HEK293T (cell line): ENCODE measurements at regions not wholly inside any gene's neighbourhood (a gene's known extent, or its start where the extent isn't known, plus 50 kb on each side); places are given as distances from the start of the nearest gene placed in this dataset.

Source experiments
- CTCF ChIA-PET: fragments of 350-600 bp; formaldehyde crosslinking; extraction: SDS; loops from one replicate; lab custom pipeline; 2021; ENCODE audit warnings: antibody characterized with exemption, inconsistent platforms; lab: Yijun Ruan, JAX
- POLR2A ChIA-PET: fragments of 350-600 bp; formaldehyde crosslinking; extraction: SDS; loops from one replicate; lab custom pipeline; 2020; ENCODE audit warnings: antibody characterized with exemption, inconsistent platforms; lab: Yijun Ruan, JAX
- DNase-seq: peaks from one replicate; pipeline ENCODE4 v3.0.0; 2012; ENCODE audit warnings: mixed read lengths; ENCODE audit errors: extremely low spot score
- ARNT ChIP-seq: fragments of 450-650 bp; IDR thresholded peaks from 2 replicates; pipeline ENCODE4 v1.6.1; 2017; ENCODE audit warnings: mild to moderate bottlenecking
- BHLHE40 ChIP-seq: fragments of 450-650 bp; IDR thresholded peaks from 2 replicates; pipeline ENCODE4 v1.6.1; 2016; ENCODE audit warnings: mild to moderate bottlenecking, moderate library complexity, borderline replicate concordance
- CTBP1 ChIP-seq: fragments of 450-650 bp; IDR thresholded peaks from 2 replicates; pipeline ENCODE4 v1.6.1; 2016; ENCODE audit warnings: borderline replicate concordance
- ELF4 ChIP-seq: fragments of 450-650 bp; IDR thresholded peaks from 2 replicates; pipeline ENCODE4 v1.6.1; 2017; ENCODE audit warnings: antibody characterized with exemption
- FOXA1 ChIP-seq: fragments of 450-650 bp; IDR thresholded peaks from 2 replicates; pipeline ENCODE4 v1.6.1; 2016; ENCODE audit warnings: mild to moderate bottlenecking
- FOXK2 ChIP-seq: fragments of 450-650 bp; IDR thresholded peaks from 2 replicates; pipeline ENCODE4 v1.6.1; 2016; ENCODE audit warnings: mild to moderate bottlenecking
- FOXM1 ChIP-seq: fragments of 450-650 bp; IDR thresholded peaks from 2 replicates; pipeline ENCODE4 v1.6.1; 2017; ENCODE audit warnings: mild to moderate bottlenecking, borderline replicate concordance
- HDGF ChIP-seq: fragments of 450-650 bp; IDR thresholded peaks from 2 replicates; pipeline ENCODE4 v1.6.1; 2017; ENCODE audit warnings: antibody characterized with exemption, borderline replicate concordance
- L3MBTL2 ChIP-seq: fragments of 450-650 bp; conservative IDR thresholded peaks from 2 replicates; pipeline ENCODE4 v1.6.1; 2016; ENCODE audit warnings: mild to moderate bottlenecking
- LEF1 ChIP-seq: fragments of 450-650 bp; IDR thresholded peaks from 2 replicates; pipeline ENCODE4 v1.6.1; 2017; ENCODE audit warnings: mild to moderate bottlenecking, borderline replicate concordance
- NFRKB ChIP-seq: fragments of 450-650 bp; IDR thresholded peaks from 2 replicates; pipeline ENCODE4 v1.6.1; 2016; ENCODE audit warnings: mild to moderate bottlenecking, moderate library complexity
- PKNOX1 ChIP-seq: fragments of 450-650 bp; IDR thresholded peaks from 2 replicates; pipeline ENCODE4 v1.6.1; 2016
- SP1 ChIP-seq: fragments of 450-650 bp; IDR thresholded peaks from 2 replicates; pipeline ENCODE4 v1.6.1; 2017
- SUZ12 ChIP-seq: fragments of 450-650 bp; IDR thresholded peaks from 2 replicates; pipeline ENCODE4 v1.6.1; 2016; ENCODE audit warnings: mild to moderate bottlenecking
- TARDBP ChIP-seq: fragments of 450-650 bp; IDR thresholded peaks from 2 replicates; pipeline ENCODE4 v1.6.1; 2016
- ZNF384 ChIP-seq: fragments of 450-650 bp; IDR thresholded peaks from 2 replicates; pipeline ENCODE4 v1.6.1; 2016

DNA sequence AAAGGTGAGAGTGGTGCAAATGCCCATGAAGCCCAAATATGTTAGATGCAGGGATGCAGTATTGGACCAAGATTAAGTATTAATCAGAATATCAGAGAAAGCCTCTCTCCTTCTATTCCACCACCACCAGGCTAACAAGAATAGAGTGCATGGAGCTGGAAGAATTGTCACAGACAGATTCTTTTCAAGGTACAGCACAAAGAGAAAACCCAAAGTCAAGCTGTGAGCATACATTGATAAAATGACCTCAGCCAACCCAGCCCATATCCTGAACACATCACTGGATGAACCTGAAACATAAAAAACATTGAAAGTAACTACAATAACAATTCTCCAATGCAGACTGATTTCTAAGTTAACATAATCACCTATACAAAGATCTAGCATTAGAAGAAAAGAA is 445.7 kb upstream of the NETO1 start:
- DNase-seq, result no peak
- TF ChIP-seq BHLHE40, result no peak
- no peak for TF ChIP-seq FOXM1
- no peak for TF ChIP-seq SP1
- TF ChIP-seq FOXA1, result no peak
- no peak for TF ChIP-seq ELF4
- TF ChIP-seq LEF1, result no peak
- no peak for TF ChIP-seq FOXK2
- CTCF ChIA-PET, result no interaction called here
- POLR2A ChIA-PET, result no interaction called here

DNA sequence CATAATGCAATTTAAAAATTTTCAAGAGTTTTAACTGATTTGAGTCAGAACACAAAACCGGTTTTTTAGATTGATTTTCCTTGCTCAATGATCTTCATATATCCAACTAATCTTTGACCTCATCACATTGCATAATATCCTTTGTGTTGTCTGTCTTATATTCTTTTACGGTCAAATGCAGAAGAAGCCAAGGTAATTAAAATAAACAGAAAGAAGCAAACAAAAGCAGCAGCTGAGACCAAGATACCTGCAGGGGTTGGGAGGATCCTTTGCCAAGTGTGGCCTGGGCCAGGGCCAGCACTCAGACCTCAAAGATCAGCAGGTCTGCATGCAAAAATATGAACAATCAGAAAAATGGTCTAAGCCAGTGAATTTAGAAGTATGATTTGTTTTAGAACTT is 428.9 kb upstream of the NETO1 start:
- CTCF ChIA-PET, result no interaction called here
- POLR2A ChIA-PET, result no interaction called here
- no peak for DNase-seq
- TF ChIP-seq FOXA1, result no peak
- no peak for TF ChIP-seq ARNT
- TF ChIP-seq NFRKB, result no peak
- TF ChIP-seq FOXK2, result no peak
- no peak for TF ChIP-seq PKNOX1
- TF ChIP-seq ELF4, result no peak
- TF ChIP-seq CTBP1, result no peak
- TF ChIP-seq LEF1, result no peak
- TF ChIP-seq HDGF, result no peak
- no peak for TF ChIP-seq L3MBTL2
- no peak for TF ChIP-seq SP1
- TF ChIP-seq FOXM1, result no peak
- no peak for TF ChIP-seq SUZ12
- TF ChIP-seq TARDBP, result no peak

DNA sequence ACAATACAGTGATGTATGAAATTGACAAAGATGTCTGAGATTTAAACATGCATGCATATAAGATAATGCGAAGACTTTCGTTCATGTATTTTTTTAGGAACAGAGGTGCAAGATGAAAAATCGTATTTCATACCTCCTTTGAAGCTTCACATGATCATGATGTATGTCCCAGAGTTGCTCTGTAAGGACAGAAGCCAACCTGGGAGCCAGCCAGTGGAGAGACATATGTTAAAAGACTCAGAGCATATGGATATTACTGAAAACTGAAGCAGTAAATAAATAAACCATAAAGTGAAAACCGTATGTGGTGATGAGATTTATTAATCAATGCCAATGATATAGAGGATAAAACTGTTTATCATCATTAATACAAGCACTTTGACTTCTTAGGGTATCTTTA is 424.4 kb upstream of the NETO1 start:
- no peak for DNase-seq
- POLR2A ChIA-PET, result no interaction called here
- CTCF ChIA-PET, result no interaction called here
- TF ChIP-seq SP1 (no peak), ZNF384 (no peak), FOXA1 (no peak), ELF4 (no peak), LEF1 (no peak), ARNT (no peak), PKNOX1 (no peak), BHLHE40 (no peak), L3MBTL2 (no peak), FOXM1 (no peak), SUZ12 (no peak), TARDBP (no peak), CTBP1 (no peak), NFRKB (no peak), HDGF (no peak), FOXK2 (no peak)

DNA sequence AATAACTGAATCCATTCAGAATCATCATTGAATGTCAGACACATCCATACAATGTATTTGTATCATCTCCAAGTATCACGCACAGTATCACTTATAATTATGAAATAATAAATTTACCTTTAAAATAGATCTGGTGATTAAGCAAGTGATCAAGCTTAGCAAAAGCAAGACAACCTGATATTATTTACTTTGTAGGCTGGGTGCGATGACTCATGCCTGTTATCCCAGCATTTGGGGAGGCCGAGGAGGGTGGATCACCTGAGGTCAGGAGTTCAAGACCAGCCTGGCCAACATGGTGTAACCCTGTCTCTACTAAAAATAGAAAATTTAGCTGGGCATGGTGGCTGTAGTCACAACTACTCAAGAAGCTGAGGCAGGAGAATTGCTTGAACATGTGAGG is 421.0 kb upstream of the NETO1 start:
- POLR2A ChIA-PET, result no interaction called here
- no peak for TF ChIP-seq LEF1
- no peak for TF ChIP-seq NFRKB
- TF ChIP-seq TARDBP, result no peak
- no peak for DNase-seq
- CTCF ChIA-PET, result no interaction called here

GRCh38 chr18:73286584-73286983 is 418.8 kb upstream of the NETO1 start:
- ChIA-PET CTCF (no interaction called here), POLR2A (no interaction called here)
- no peak for DNase-seq
- TF ChIP-seq ELF4, result no peak
- TF ChIP-seq FOXM1, result no peak
- TF ChIP-seq FOXK2, result no peak
- no peak for TF ChIP-seq ZNF384
- TF ChIP-seq PKNOX1, result no peak
- no peak for TF ChIP-seq L3MBTL2
- TF ChIP-seq SP1, result no peak
- TF ChIP-seq HDGF, result no peak
- TF ChIP-seq ARNT, result no peak
- TF ChIP-seq NFRKB, result no peak
- no peak for TF ChIP-seq FOXA1
- TF ChIP-seq SUZ12, result no peak
- no peak for TF ChIP-seq BHLHE40
- no peak for TF ChIP-seq LEF1
- TF ChIP-seq CTBP1, result no peak
- TF ChIP-seq TARDBP, result no peak

DNA sequence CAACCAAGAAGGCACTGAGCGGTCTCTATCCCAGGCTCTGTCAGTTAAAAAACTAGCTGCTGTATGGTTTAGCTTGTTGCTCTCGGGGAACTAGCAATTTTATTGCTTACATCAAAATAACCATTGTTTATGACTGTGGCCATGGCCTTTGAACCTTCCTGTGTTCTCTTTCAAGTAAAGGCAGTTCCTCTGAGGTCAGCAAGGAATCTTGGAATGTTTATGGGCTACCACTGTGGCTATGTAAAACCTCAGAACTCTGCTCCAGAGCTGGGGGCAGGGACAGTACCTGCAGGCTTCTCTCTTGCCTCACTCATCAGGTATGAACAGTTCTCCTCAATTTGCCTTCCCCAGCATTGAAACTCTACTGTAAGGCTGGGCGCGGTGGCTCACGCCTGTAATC is 416.0 kb upstream of the NETO1 start:
- ChIA-PET POLR2A (no interaction called here), CTCF (no interaction called here)
- no peak for TF ChIP-seq PKNOX1

GRCh38 chr18:73283032-73283431 is 415.2 kb upstream of the NETO1 start:
- ChIA-PET CTCF (no interaction called here), POLR2A (no interaction called here)
- no peak for DNase-seq
- no peak for TF ChIP-seq FOXK2
- TF ChIP-seq HDGF, result no peak
- TF ChIP-seq TARDBP, result no peak
- no peak for TF ChIP-seq L3MBTL2
- no peak for TF ChIP-seq BHLHE40
- TF ChIP-seq NFRKB, result no peak
- TF ChIP-seq ZNF384, result no peak
- no peak for TF ChIP-seq FOXA1

More for the DNA sequence above, 416.0 kb upstream of the NETO1 start:
- no peak for DNase-seq
